ENCODE measurements at regions not wholly inside any gene's neighbourhood (a gene's known extent, or its start where the extent isn't known, plus 50 kb on each side); places are given as distances from the start of the nearest gene placed in this dataset.

GRCh38 chr2:17052001-17052400, 386.4 kb upstream of the CYRIA start:
- no peak for FAIRE-seq

DNA sequence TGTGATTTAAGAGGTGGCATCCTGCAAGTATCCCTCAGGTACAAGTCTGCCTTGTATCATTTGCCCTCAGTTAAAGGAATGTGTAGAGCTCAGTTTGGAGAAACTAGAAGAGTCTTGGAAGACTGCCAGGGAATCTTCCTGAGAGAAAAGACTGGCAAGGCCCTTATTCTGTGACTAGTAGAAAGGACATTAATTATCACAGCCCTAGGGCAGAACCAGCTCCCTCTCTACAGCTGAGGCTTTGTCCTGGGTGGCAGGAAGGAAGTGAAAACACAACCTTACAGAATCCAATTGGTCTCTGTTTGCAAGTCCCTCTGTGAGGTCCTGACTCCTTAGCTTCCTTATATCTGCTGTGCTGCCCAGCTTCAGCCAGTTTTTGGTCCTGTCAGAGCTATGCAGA, 385.9 kb upstream of the CYRIA start:
- FAIRE-seq (no peak), DNase-seq (ENCODE audit: low read depth, low spot score) (no peak)
- dilution Hi-C loops (cut with MboI; ENCODE audit: extremely low pct_ligation_motif_present, low sequenced_read_pairs): no loop called here
- Histone ChIP-seq H3K27me3 (ENCODE audit: control insufficient read depth, extremely low read depth, insufficient read depth, low read length) (no peaks in the 10 kb centered on the region), H3K4me3 (ENCODE audit: control insufficient read depth in 2 of 3, extremely low read depth in 1 of 3, insufficient read depth in 2 of 3, low read depth in 1 of 3, low read length in 3 of 3) (no peak overlapping the region), H2AFZ (ENCODE audit: control insufficient read depth, low read length) (no peak overlapping the region), H3K4me1 (ENCODE audit: control insufficient read depth, extremely low read depth, insufficient read depth, low read length) (no peaks in the 10 kb centered on the region), H3K9ac (ENCODE audit: control insufficient read depth, extremely low read depth, insufficient read depth, low read length) (no peak overlapping the region), H3K79me2 (ENCODE audit: control insufficient read depth, insufficient read depth, low read length) (no peaks in the 10 kb centered on the region), H3K9me1 (ENCODE audit: control insufficient read depth, extremely low read depth, insufficient read depth, low read length) (no peaks in the 10 kb centered on the region), H3K4me2 (ENCODE audit: control insufficient read depth, extremely low read depth, insufficient read depth, low read depth, low read length) (no peak overlapping the region), H3K27ac (ENCODE audit: control insufficient read depth, insufficient read depth, low read length) (no peak overlapping the region), H3K9me3 (ENCODE audit: control insufficient read depth, low read depth, low read length) (no peaks in the 10 kb centered on the region), H3K36me3 (ENCODE audit: control insufficient read depth in 2 of 2, extremely low read depth in 1 of 2, insufficient read depth in 2 of 2, low read length in 2 of 2) (no peaks in the 10 kb centered on the region), H4K20me1 (ENCODE audit: control insufficient read depth, extremely low read depth, insufficient read depth, low read length) (no peaks in the 10 kb centered on the region)
- TF ChIP-seq, protein P1, sequence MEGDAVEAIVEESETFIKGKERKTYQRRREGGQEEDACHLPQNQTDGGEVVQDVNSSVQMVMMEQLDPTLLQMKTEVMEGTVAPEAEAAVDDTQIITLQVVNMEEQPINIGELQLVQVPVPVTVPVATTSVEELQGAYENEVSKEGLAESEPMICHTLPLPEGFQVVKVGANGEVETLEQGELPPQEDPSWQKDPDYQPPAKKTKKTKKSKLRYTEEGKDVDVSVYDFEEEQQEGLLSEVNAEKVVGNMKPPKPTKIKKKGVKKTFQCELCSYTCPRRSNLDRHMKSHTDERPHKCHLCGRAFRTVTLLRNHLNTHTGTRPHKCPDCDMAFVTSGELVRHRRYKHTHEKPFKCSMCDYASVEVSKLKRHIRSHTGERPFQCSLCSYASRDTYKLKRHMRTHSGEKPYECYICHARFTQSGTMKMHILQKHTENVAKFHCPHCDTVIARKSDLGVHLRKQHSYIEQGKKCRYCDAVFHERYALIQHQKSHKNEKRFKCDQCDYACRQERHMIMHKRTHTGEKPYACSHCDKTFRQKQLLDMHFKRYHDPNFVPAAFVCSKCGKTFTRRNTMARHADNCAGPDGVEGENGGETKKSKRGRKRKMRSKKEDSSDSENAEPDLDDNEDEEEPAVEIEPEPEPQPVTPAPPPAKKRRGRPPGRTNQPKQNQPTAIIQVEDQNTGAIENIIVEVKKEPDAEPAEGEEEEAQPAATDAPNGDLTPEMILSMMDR (optimal IDR thresholded peaks at IDR 0.05 in 1 of 3, IDR thresholded peaks at IDR 0.05 in 1 of 3, conservative IDR thresholded peaks at IDR 0.05 in 1 of 3; ENCODE audit: extremely low read depth in 1 of 3, insufficient read depth in 2 of 3, low read length in 3 of 3): no peak
- TF ChIP-seq EZH2 (IDR thresholded peaks at IDR 0.05; ENCODE audit: low read length): no peak

More at GRCh38 chr2:17052001-17052400, 386.4 kb upstream of the CYRIA start:
- Histone ChIP-seq H4K20me1 (ENCODE audit: control insufficient read depth, extremely low read depth, insufficient read depth, low read length) (no peaks in the 10 kb centered on the region), H2AFZ (ENCODE audit: control insufficient read depth, low read length) (no peak overlapping the region), H3K9me3 (ENCODE audit: control insufficient read depth, low read depth, low read length) (no peaks in the 10 kb centered on the region), H3K79me2 (ENCODE audit: control insufficient read depth, insufficient read depth, low read length) (no peaks in the 10 kb centered on the region), H3K27me3 (ENCODE audit: control insufficient read depth, extremely low read depth, insufficient read depth, low read length) (no peaks in the 10 kb centered on the region), H3K4me1 (ENCODE audit: control insufficient read depth, extremely low read depth, insufficient read depth, low read length) (no peaks in the 10 kb centered on the region), H3K36me3 (ENCODE audit: control insufficient read depth in 2 of 2, extremely low read depth in 1 of 2, insufficient read depth in 2 of 2, low read length in 2 of 2) (no peaks in the 10 kb centered on the region), H3K4me2 (ENCODE audit: control insufficient read depth, extremely low read depth, insufficient read depth, low read depth, low read length) (no peak overlapping the region), H3K27ac (ENCODE audit: control insufficient read depth, insufficient read depth, low read length) (no peak overlapping the region), H3K9ac (ENCODE audit: control insufficient read depth, extremely low read depth, insufficient read depth, low read length) (no peak overlapping the region), H3K9me1 (ENCODE audit: control insufficient read depth, extremely low read depth, insufficient read depth, low read length) (no peaks in the 10 kb centered on the region), H3K4me3 (ENCODE audit: control insufficient read depth in 2 of 3, extremely low read depth in 1 of 3, insufficient read depth in 2 of 3, low read depth in 1 of 3, low read length in 3 of 3) (no peak overlapping the region)
- no peak for DNase-seq (ENCODE audit: low read depth, low spot score)
- TF ChIP-seq EZH2 (IDR thresholded peaks at IDR 0.05; ENCODE audit: low read length): no peak
- TF ChIP-seq, protein P1 (optimal IDR thresholded peaks at IDR 0.05 in 1 of 3, IDR thresholded peaks at IDR 0.05 in 1 of 3, conservative IDR thresholded peaks at IDR 0.05 in 1 of 3; ENCODE audit: extremely low read depth in 1 of 3, insufficient read depth in 2 of 3, low read length in 3 of 3): no peak
- dilution Hi-C loops (cut with MboI; ENCODE audit: extremely low pct_ligation_motif_present, low sequenced_read_pairs): no loop called here
